HG03139 (cell line): ENCODE measurements at regions not wholly inside any gene's neighbourhood (a gene's known extent, or its start where the extent isn't known, plus 50 kb on each side); places are given as distances from the start of the nearest gene placed in this dataset.
"Not testable (repeated sequence)": the region's sequence is repeated elsewhere in the genome, so short reads cannot be mapped to it uniquely, and the experiment has no call there.

ENCODE experiments used
- ATAC-seq: cut with Tn5 transposase; IDR thresholded peaks from one replicate; pipeline ENCODE4 v1.9.1; 2021; ENCODE audit not compliant: unreplicated experiment

GRCh38 chr4:93888308-93888707 lies 59.8 kb downstream of the ATOH1 start:
- no peak for ATAC-seq

- ATAC-seq: no peak
These were observed 60.2 kb downstream of the ATOH1 start for GRCh38 chr4:93888768-93889167.

GRCh38 chr4:93891244-93891643 lies 62.7 kb downstream of the ATOH1 start:
- no peak for ATAC-seq

GRCh38 chr4:93894995-93895394 lies 66.4 kb downstream of the ATOH1 start:
- no peak for ATAC-seq

GRCh38 chr4:93896516-93896915 lies 68.0 kb downstream of the ATOH1 start:
- no peak for ATAC-seq

- peak; percentile 66 for ATAC-seq
These were observed 69.0 kb downstream of the ATOH1 start for GRCh38 chr4:93897559-93897958.

- no peak for ATAC-seq
These were observed 80.2 kb downstream of the ATOH1 start for GRCh38 chr4:93908778-93909177.

GRCh38 chr4:93911671-93912070 lies 83.1 kb downstream of the ATOH1 start:
- no peak for ATAC-seq

GRCh38 chr4:93912146-93912545 lies 83.6 kb downstream of the ATOH1 start:
- no peak for ATAC-seq

GRCh38 chr4:93918856-93919255 lies 90.3 kb downstream of the ATOH1 start:
- ATAC-seq: no peak

- not testable (repeated sequence) for ATAC-seq
These were observed 95.0 kb downstream of the ATOH1 start for GRCh38 chr4:93923570-93923969.

GRCh38 chr4:93947286-93947685 lies 118.7 kb downstream of the ATOH1 start:
- ATAC-seq: no peak

GRCh38 chr4:93950239-93950638 lies 121.7 kb downstream of the ATOH1 start:
- ATAC-seq: not testable (repeated sequence)

GRCh38 chr4:93957186-93957585 lies 128.6 kb downstream of the ATOH1 start:
- ATAC-seq: no peak

GRCh38 chr4:93960450-93960849 lies 131.9 kb downstream of the ATOH1 start:
- no peak for ATAC-seq

- no peak for ATAC-seq
These were observed 132.4 kb downstream of the ATOH1 start for GRCh38 chr4:93960916-93961315.

GRCh38 chr4:93981594-93981993 lies 153.0 kb downstream of the ATOH1 start:
- ATAC-seq: no peak

GRCh38 chr4:93982255-93982654 lies 153.7 kb downstream of the ATOH1 start:
- ATAC-seq: no peak

GRCh38 chr4:93983140-93983539 lies 154.6 kb downstream of the ATOH1 start:
- peak; percentile 81 for ATAC-seq

GRCh38 chr4:93994175-93994994 lies 165.8 kb downstream of the ATOH1 start:
- ATAC-seq: no peak

- ATAC-seq: no peak
These were observed 168.3 kb downstream of the ATOH1 start for GRCh38 chr4:93996895-93997294.

GRCh38 chr4:94000559-94000958 lies 172.0 kb downstream of the ATOH1 start:
- no peak for ATAC-seq

GRCh38 chr4:94006932-94007331 lies 178.4 kb downstream of the ATOH1 start:
- ATAC-seq: no peak
